ENCODE measurements at regions not wholly inside any gene's neighbourhood (a gene's known extent, or its start where the extent isn't known, plus 50 kb on each side); places are given as distances from the start of the nearest gene placed in this dataset.

DNA sequence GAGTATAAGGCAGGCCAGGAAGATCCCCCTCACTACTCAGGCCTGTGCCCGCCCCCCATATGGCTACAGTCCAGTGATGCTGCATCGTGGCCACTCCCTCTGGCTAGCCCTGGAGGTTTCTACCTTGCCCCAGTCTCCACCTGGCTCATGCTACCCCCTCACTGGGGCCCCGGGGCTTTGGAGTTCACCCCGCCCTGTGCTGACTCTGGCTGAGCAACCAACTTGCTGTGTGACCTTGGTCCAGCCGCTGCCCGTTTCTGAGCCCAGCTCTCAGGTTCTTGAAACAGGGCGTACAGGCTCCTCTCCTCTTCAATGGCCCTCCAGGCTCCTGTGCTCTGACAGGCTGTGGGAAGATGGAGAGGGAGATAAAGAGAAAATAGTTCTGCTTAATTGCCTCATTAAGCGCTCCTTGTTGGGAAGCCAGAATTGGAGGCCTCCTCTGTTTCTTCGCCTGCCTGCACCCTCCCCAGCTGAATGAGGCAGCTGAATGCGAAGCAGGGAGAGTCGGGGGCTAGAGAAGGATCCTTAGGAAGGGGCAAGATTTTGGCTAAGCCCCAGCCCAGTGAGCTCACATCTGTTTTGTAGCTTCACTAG, 138.2 kb upstream of the NCOR2 start (continued):
- no peak for TF ChIP-seq BACH1 (IDR thresholded peaks at IDR 0.05; ENCODE audit: borderline replicate concordance)

GRCh38 chr12:124704619-124705018, 137.2 kb upstream of the NCOR2 start:
- no peak for FAIRE-seq

More at GRCh38 chr12:124704619-124705018, 137.2 kb upstream of the NCOR2 start:
- Histone ChIP-seq H3K4me2 (ENCODE audit: control insufficient read depth, insufficient read depth) (no peak overlapping the region), H2AFZ (ENCODE audit: control insufficient read depth, low read depth, low read length) (no peak overlapping the region), H3K79me2 (ENCODE audit: control insufficient read depth, insufficient read depth, low read length) (no peaks in the 10 kb centered on the region), H3K9me3 (replicated peaks; ENCODE audit: control insufficient read depth, insufficient read depth, low read length) (no peaks in the 10 kb centered on the region; the same call in 2 of the 3 replicates), H4K20me1 (ENCODE audit: control insufficient read depth, insufficient read depth) (no peaks in the 10 kb centered on the region), H3K9ac (ENCODE audit: control insufficient read depth, insufficient read depth, low read length) (no peak overlapping the region), H3K27ac (ENCODE audit: control insufficient read depth, insufficient read depth) (no peak overlapping the region), H3K36me3 (ENCODE audit: control insufficient read depth in 2 of 2, insufficient read depth in 2 of 2, low read length in 1 of 2) (no peaks in the 10 kb centered on the region), H3K4me1 (ENCODE audit: control insufficient read depth, insufficient read depth, low read length) (no peaks in the 10 kb centered on the region), H3K4me3 (no peak overlapping the region), H3K27me3 (replicated peaks in 1 of 2; ENCODE audit: control insufficient read depth in 2 of 2, insufficient read depth in 2 of 2, low read length in 1 of 2) (peaks cover 0 to 2% of the 10 kb centered on the region in 2 experiments; a peak in 1 of 4 replicates)
- no peak for TF ChIP-seq STAT1 (conservative IDR thresholded peaks at IDR 0.05)
- no peak for TF ChIP-seq FOS (IDR thresholded peaks at IDR 0.05; ENCODE audit: borderline replicate concordance, extremely low read depth, insufficient read length)
- TF ChIP-seq HDGF (IDR thresholded peaks at IDR 0.05), result no peak
- no peak for TF ChIP-seq ZBTB4 (CRISPR knock-in tag; IDR thresholded peaks at IDR 0.05)
- TF ChIP-seq NBN (IDR thresholded peaks at IDR 0.05), result no peak
- no peak for TF ChIP-seq PAX8 (IDR thresholded peaks at IDR 0.05)
- no peak for TF ChIP-seq NR2F1 (conservative IDR thresholded peaks at IDR 0.05)
- TF ChIP-seq CBX5 (IDR thresholded peaks at IDR 0.05; ENCODE audit: low read depth), result no peak
- TF ChIP-seq TCF7 (IDR thresholded peaks at IDR 0.05; ENCODE audit: borderline replicate concordance), result no peak
- no peak for TF ChIP-seq EED (IDR thresholded peaks at IDR 0.05; ENCODE audit: low read depth)
- TF ChIP-seq TBL1XR1 (IDR thresholded peaks at IDR 0.05; ENCODE audit: low read depth, low read length), result no peak
- TF ChIP-seq ESRRA (IDR thresholded peaks at IDR 0.05; ENCODE audit: low read length), result no peak
- no peak for TF ChIP-seq RB1 (IDR thresholded peaks at IDR 0.05; ENCODE audit: borderline replicate concordance)
- no peak for TF ChIP-seq NKRF (conservative IDR thresholded peaks at IDR 0.05)
- no peak for TF ChIP-seq SMARCA5 (IDR thresholded peaks at IDR 0.05)
- TF ChIP-seq TAF1 (IDR thresholded peaks at IDR 0.05; ENCODE audit: borderline replicate concordance, low read depth, low read length), result no peak
- TF ChIP-seq, protein P1, sequence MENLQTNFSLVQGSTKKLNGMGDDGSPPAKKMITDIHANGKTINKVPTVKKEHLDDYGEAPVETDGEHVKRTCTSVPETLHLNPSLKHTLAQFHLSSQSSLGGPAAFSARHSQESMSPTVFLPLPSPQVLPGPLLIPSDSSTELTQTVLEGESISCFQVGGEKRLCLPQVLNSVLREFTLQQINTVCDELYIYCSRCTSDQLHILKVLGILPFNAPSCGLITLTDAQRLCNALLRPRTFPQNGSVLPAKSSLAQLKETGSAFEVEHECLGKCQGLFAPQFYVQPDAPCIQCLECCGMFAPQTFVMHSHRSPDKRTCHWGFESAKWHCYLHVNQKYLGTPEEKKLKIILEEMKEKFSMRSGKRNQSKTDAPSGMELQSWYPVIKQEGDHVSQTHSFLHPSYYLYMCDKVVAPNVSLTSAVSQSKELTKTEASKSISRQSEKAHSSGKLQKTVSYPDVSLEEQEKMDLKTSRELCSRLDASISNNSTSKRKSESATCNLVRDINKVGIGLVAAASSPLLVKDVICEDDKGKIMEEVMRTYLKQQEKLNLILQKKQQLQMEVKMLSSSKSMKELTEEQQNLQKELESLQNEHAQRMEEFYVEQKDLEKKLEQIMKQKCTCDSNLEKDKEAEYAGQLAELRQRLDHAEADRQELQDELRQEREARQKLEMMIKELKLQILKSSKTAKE (IDR thresholded peaks at IDR 0.05; ENCODE audit: low read depth, poor library complexity, severe bottlenecking), result no peak
- TF ChIP-seq DPF2 (IDR thresholded peaks at IDR 0.05), result no peak
- ATAC-seq, result no peak
- intact Hi-C loops (cut with micrococcal nuclease; ENCODE audit: unreplicated experiment) (no loop called here), in situ Hi-C loops (cut with MboI) (no loop called here)
- CTCF ChIA-PET, result interaction anchor here (1.6 kb wide), 1 partner anchor 11 kb away, joined by 4 read pairs; no protein-coding TSS in a partner anchor
- 61% methylated on average over 11 of the region's 13 CpGs for WGBS (ENCODE audit: insufficient coverage, insufficient replicate concordance, low lambda C conversion rate, missing lambda C conversion rate)
- RAD21 ChIA-PET (ENCODE audit: unreplicated experiment), result no interaction called here
- BruUV-seq (replicated peaks), result no TSS peak
- SMC1A ChIA-PET (ENCODE audit: uncharacterized antibody, unreplicated experiment), result no interaction called here
- POLR2A ChIA-PET, result no interaction called here
- DNase-seq (ENCODE audit: low read depth, low spot score), result no peak
